ENCODE measurements at regions not wholly inside any gene's neighbourhood (a gene's known extent, or its start where the extent isn't known, plus 50 kb on each side); places are given as distances from the start of the nearest gene placed in this dataset.

DNA sequence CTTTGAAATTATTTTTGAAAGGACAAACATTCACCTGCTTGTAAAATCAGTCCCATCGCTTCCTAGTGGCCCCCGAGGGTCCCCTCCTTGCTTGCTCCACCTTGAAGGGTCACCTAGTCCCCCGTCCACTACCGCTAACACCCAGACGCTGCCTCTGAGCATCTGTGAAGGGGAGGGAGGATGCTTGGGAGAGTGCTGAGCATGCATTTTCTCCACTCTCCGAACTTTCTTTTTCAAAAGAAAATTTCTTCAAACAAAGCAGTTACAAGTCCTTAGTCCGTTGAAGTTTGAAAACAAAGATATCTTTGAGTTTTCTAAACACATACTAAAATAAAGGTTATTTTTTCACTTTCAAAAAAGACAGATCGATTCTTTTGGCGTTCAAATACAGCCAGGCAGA is 224.3 kb upstream of the ARID1B start:
- no peak for TF ChIP-seq POLR2AphosphoS5 (IDR thresholded peaks at IDR 0.05)
- TF ChIP-seq, protein P1, sequence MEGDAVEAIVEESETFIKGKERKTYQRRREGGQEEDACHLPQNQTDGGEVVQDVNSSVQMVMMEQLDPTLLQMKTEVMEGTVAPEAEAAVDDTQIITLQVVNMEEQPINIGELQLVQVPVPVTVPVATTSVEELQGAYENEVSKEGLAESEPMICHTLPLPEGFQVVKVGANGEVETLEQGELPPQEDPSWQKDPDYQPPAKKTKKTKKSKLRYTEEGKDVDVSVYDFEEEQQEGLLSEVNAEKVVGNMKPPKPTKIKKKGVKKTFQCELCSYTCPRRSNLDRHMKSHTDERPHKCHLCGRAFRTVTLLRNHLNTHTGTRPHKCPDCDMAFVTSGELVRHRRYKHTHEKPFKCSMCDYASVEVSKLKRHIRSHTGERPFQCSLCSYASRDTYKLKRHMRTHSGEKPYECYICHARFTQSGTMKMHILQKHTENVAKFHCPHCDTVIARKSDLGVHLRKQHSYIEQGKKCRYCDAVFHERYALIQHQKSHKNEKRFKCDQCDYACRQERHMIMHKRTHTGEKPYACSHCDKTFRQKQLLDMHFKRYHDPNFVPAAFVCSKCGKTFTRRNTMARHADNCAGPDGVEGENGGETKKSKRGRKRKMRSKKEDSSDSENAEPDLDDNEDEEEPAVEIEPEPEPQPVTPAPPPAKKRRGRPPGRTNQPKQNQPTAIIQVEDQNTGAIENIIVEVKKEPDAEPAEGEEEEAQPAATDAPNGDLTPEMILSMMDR (IDR thresholded peaks at IDR 0.05): no peak
